Right ventricle myocardium inferior (tissue), 1 donor: ENCODE measurements at regions not wholly inside any gene's neighbourhood (a gene's known extent, or its start where the extent isn't known, plus 50 kb on each side); places are given as distances from the start of the nearest gene placed in this dataset.

Experiments
- ATAC-seq: fragments of 200-7000 bp; cut with Tn5 transposase; one replicate; pipeline ENCODE4 v1.9.1; 2020; ENCODE audit warnings: mild to moderate bottlenecking, moderate library complexity
- DNase-seq: peaks from one replicate; pipeline ENCODE4 v3.0.0; 2021; ENCODE audit errors: missing footprints
- intact Hi-C: fragments of 100-400 bp; cut with DNase I; formaldehyde crosslinking; loops from one replicate; pipeline ENCODE4 v1.11.0; 2022
- donor health status: DM: no; HTN: yes; CAD: no; lungs with severe emphysema.

- no peak for ATAC-seq
- intact Hi-C loops, result no loop called here
- DNase-seq, result no peak
Observed at GRCh38 chr4:180150818-180151217, 2092.4 kb upstream of the TENM3 start.

GRCh38 chr4:180152831-180153230 lies 2090.4 kb upstream of the TENM3 start:
- no peak for ATAC-seq
- no peak for DNase-seq
- intact Hi-C loops, result no loop called here

GRCh38 chr4:180153587-180153986 lies 2089.6 kb upstream of the TENM3 start:
- intact Hi-C loops, result no loop called here
- DNase-seq (no peak), ATAC-seq (no peak)

- intact Hi-C loops, result no loop called here
- ATAC-seq (no peak), DNase-seq (no peak)
Observed at GRCh38 chr4:180156684-180157083, 2086.5 kb upstream of the TENM3 start.

GRCh38 chr4:180160195-180160983 lies 2082.8 kb upstream of the TENM3 start:
- no peak for DNase-seq
- no peak for ATAC-seq
- intact Hi-C loops, result no loop called here

GRCh38 chr4:180164799-180165198 lies 2078.4 kb upstream of the TENM3 start:
- intact Hi-C loops, result no loop called here
- ATAC-seq, result no peak

GRCh38 chr4:180169394-180169793 lies 2073.8 kb upstream of the TENM3 start:
- no peak for DNase-seq
- intact Hi-C loops, result no loop called here
- ATAC-seq, result no peak

More at GRCh38 chr4:180164799-180165198, 2078.4 kb upstream of the TENM3 start:
- DNase-seq, result no peak

GRCh38 chr4:180169966-180170365 lies 2073.2 kb upstream of the TENM3 start:
- intact Hi-C loops, result no loop called here
- ATAC-seq (no peak), DNase-seq (no peak)

- intact Hi-C loops, result no loop called here
- ATAC-seq (no peak), DNase-seq (no peak)
Observed at GRCh38 chr4:180179146-180179545, 2064.1 kb upstream of the TENM3 start.

- DNase-seq (no peak), ATAC-seq (no peak)
- intact Hi-C loops, result no loop called here
Observed at GRCh38 chr4:180189666-180190065, 2053.5 kb upstream of the TENM3 start.

GRCh38 chr4:180190382-180190781 lies 2052.8 kb upstream of the TENM3 start:
- no peak for ATAC-seq
- DNase-seq, result no peak
- intact Hi-C loops, result no loop called here

- ATAC-seq, result no peak
Observed at GRCh38 chr4:180197471-180197870, 2045.7 kb upstream of the TENM3 start.

GRCh38 chr4:180203349-180203748 lies 2039.9 kb upstream of the TENM3 start:
- DNase-seq (no peak), ATAC-seq (no peak)
- intact Hi-C loops, result no loop called here

More at GRCh38 chr4:180197471-180197870, 2045.7 kb upstream of the TENM3 start:
- DNase-seq, result no peak
- intact Hi-C loops, result no loop called here

GRCh38 chr4:180205276-180205675 lies 2037.9 kb upstream of the TENM3 start:
- DNase-seq (no peak), ATAC-seq (no peak)
- intact Hi-C loops, result no loop called here

GRCh38 chr4:180207921-180208320 lies 2035.3 kb upstream of the TENM3 start:
- intact Hi-C loops, result no loop called here
- ATAC-seq (no peak), DNase-seq (no peak)

- DNase-seq, result no peak
- no peak for ATAC-seq
- intact Hi-C loops, result no loop called here
Observed at GRCh38 chr4:180217070-180217469, 2026.1 kb upstream of the TENM3 start.

GRCh38 chr4:180219080-180219479 lies 2024.1 kb upstream of the TENM3 start:
- no peak for ATAC-seq
- no peak for DNase-seq
- intact Hi-C loops, result no loop called here

- intact Hi-C loops, result no loop called here
- ATAC-seq (no peak), DNase-seq (no peak)
Observed at GRCh38 chr4:180225977-180226376, 2017.2 kb upstream of the TENM3 start.

- DNase-seq (no peak), ATAC-seq (no peak)
- intact Hi-C loops, result no loop called here
Observed at GRCh38 chr4:180234730-180235129, 2008.5 kb upstream of the TENM3 start.

GRCh38 chr4:180240670-180241069 lies 2002.5 kb upstream of the TENM3 start:
- no peak for DNase-seq

GRCh38 chr4:180253419-180253818 lies 1989.8 kb upstream of the TENM3 start:
- intact Hi-C loops, result no loop called here

More at GRCh38 chr4:180240670-180241069, 2002.5 kb upstream of the TENM3 start:
- intact Hi-C loops, result no loop called here
- no peak for ATAC-seq

More at GRCh38 chr4:180253419-180253818, 1989.8 kb upstream of the TENM3 start:
- DNase-seq, result no peak
- ATAC-seq, result no peak
